ENCODE measurements at regions not wholly inside any gene's neighbourhood (a gene's known extent, or its start where the extent isn't known, plus 50 kb on each side); places are given as distances from the start of the nearest gene placed in this dataset.

DNA sequence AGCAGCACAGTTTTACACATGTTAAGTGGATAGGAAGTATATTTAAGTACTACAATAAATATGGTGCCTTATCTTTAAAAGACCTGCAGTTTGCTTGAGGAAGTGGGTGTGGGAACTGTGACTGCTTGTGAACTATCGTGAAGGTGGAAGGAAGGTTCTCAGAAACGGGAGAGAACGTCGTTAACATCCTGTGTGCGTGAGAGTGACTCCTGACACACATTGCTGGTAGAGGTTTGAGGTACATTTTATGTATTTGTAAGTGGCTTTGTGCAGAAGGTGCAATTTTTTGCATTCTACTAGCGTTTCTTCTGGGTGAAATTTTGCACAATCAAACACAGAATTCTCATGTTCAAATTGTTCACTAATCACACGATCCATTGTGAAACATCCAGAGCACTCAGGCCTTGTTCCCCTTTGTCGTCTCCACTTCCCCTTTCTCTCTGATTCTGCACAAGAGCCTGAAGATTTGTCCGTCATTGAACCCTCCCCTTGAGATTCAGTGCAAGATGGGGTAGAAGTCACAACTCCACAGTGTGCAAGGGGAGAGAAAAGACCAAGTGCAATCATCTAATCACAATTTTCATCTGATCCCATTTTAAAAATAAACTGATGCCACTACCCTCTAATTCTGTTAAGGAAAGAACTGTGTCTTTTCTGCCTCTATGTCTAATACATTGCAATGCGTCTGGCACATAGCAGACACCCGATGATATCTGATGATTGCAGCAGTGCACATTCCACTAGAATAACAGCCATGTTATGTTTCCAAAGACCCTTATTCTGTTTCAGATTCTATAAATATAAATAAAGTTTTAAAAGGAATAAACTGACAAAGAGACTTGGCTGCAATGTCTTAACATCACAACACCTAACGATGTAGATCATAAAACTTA lies 279.9 kb downstream of the NEBL start:
- no peak overlapping the region for H3K4me3 Mint-ChIP-seq (ENCODE audit: unreplicated experiment)
- H3K9me3 Mint-ChIP-seq (ENCODE audit: unreplicated experiment), result no peaks in the 10 kb centered on the region
- H3K36me3 Mint-ChIP-seq (ENCODE audit: unreplicated experiment), result no peaks in the 10 kb centered on the region
- TF ChIP-seq, protein P1, sequence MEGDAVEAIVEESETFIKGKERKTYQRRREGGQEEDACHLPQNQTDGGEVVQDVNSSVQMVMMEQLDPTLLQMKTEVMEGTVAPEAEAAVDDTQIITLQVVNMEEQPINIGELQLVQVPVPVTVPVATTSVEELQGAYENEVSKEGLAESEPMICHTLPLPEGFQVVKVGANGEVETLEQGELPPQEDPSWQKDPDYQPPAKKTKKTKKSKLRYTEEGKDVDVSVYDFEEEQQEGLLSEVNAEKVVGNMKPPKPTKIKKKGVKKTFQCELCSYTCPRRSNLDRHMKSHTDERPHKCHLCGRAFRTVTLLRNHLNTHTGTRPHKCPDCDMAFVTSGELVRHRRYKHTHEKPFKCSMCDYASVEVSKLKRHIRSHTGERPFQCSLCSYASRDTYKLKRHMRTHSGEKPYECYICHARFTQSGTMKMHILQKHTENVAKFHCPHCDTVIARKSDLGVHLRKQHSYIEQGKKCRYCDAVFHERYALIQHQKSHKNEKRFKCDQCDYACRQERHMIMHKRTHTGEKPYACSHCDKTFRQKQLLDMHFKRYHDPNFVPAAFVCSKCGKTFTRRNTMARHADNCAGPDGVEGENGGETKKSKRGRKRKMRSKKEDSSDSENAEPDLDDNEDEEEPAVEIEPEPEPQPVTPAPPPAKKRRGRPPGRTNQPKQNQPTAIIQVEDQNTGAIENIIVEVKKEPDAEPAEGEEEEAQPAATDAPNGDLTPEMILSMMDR (IDR thresholded peaks at IDR 0.05; ENCODE audit: partially characterized antibody, unreplicated experiment), result no peak
- DNase-seq, result no peak
- no peaks in the 10 kb centered on the region for H3K27me3 Mint-ChIP-seq (ENCODE audit: unreplicated experiment)
- H3K27ac Mint-ChIP-seq (ENCODE audit: unreplicated experiment), result no peak overlapping the region
- H3K4me1 Mint-ChIP-seq (ENCODE audit: low read depth, unreplicated experiment), result no peaks in the 10 kb centered on the region

GRCh38 chr10:20616056-20616671 lies 280.9 kb downstream of the NEBL start:
- Mint-ChIP-seq H3K4me3 (ENCODE audit: unreplicated experiment) (no peak overlapping the region), H3K27ac (ENCODE audit: unreplicated experiment) (no peak overlapping the region), H3K4me1 (ENCODE audit: low read depth, unreplicated experiment) (no peaks in the 10 kb centered on the region), H3K9me3 (ENCODE audit: unreplicated experiment) (no peaks in the 10 kb centered on the region), H3K36me3 (ENCODE audit: unreplicated experiment) (no peaks in the 10 kb centered on the region), H3K27me3 (ENCODE audit: unreplicated experiment) (no peaks in the 10 kb centered on the region)
- DNase-seq, result no peak
- TF ChIP-seq, protein P1 (IDR thresholded peaks at IDR 0.05; ENCODE audit: partially characterized antibody, unreplicated experiment), result no peak

DNA sequence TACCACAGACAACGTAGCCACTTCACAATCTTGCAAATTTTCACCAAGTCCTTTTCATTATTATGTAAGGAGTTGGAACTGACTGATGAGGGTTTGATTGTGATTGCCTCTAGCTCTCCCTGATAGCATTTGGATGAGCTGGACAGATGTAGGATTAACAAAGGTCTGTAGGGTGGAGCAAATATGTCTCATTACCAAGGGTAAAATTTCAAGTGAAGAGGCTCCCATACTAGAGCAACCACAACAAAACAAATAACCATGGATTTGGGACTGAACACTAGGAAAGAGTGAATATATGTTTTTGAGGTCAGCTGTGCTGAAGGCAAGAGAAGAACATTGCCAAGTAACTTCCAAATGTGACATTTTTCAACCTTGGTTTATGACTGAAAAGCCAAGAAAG lies 281.7 kb downstream of the NEBL start:
- no peaks in the 10 kb centered on the region for H3K27me3 Mint-ChIP-seq (ENCODE audit: unreplicated experiment)
- H3K4me3 Mint-ChIP-seq (ENCODE audit: unreplicated experiment), result no peak overlapping the region

GRCh38 chr10:20614911-20615310 lies 282.2 kb downstream of the NEBL start:
- no peaks in the 10 kb centered on the region for H3K36me3 Mint-ChIP-seq (ENCODE audit: unreplicated experiment)
- no peak overlapping the region for H3K4me3 Mint-ChIP-seq (ENCODE audit: unreplicated experiment)
- H3K27ac Mint-ChIP-seq (ENCODE audit: unreplicated experiment), result no peak overlapping the region
- TF ChIP-seq, protein P1 (IDR thresholded peaks at IDR 0.05; ENCODE audit: partially characterized antibody, unreplicated experiment), result no peak
- H3K9me3 Mint-ChIP-seq (ENCODE audit: unreplicated experiment), result no peaks in the 10 kb centered on the region
- DNase-seq, result no peak
- H3K27me3 Mint-ChIP-seq (ENCODE audit: unreplicated experiment), result no peaks in the 10 kb centered on the region
- H3K4me1 Mint-ChIP-seq (ENCODE audit: low read depth, unreplicated experiment), result no peaks in the 10 kb centered on the region

More for the DNA sequence above, 281.7 kb downstream of the NEBL start:
- H3K9me3 Mint-ChIP-seq (ENCODE audit: unreplicated experiment), result no peaks in the 10 kb centered on the region
- H3K27ac Mint-ChIP-seq (ENCODE audit: unreplicated experiment), result no peak overlapping the region
- DNase-seq, result no peak
- no peaks in the 10 kb centered on the region for H3K4me1 Mint-ChIP-seq (ENCODE audit: low read depth, unreplicated experiment)
- no peaks in the 10 kb centered on the region for H3K36me3 Mint-ChIP-seq (ENCODE audit: unreplicated experiment)
- TF ChIP-seq, protein P1 (IDR thresholded peaks at IDR 0.05; ENCODE audit: partially characterized antibody, unreplicated experiment), result no peak

DNA sequence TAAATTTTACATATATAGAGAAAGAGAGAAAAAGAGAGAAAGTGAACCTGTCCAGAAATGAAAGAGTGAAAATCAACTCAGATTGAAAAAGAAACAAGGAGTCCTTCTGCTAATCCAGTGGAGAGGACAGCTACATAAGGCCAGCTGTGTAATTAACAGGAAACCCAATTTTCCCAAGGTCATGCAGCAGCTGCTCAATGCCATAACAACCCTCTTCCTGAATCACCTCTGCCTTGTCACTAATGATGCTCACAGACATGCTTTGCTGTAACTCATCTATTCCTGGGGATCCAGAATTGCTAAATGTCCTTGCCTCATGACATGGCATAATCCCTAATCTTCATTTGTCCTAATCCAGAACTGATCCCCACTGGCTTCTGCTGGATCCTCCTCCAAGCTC lies 288.6 kb downstream of the NEBL start:
- H3K36me3 Mint-ChIP-seq (ENCODE audit: unreplicated experiment), result no peaks in the 10 kb centered on the region
- H3K4me1 Mint-ChIP-seq (ENCODE audit: low read depth, unreplicated experiment), result no peaks in the 10 kb centered on the region
- H3K27ac Mint-ChIP-seq (ENCODE audit: unreplicated experiment), result no peak overlapping the region
- no peak overlapping the region for H3K4me3 Mint-ChIP-seq (ENCODE audit: unreplicated experiment)
- no peaks in the 10 kb centered on the region for H3K9me3 Mint-ChIP-seq (ENCODE audit: unreplicated experiment)
- TF ChIP-seq, protein P1 (IDR thresholded peaks at IDR 0.05; ENCODE audit: partially characterized antibody, unreplicated experiment), result no peak
- H3K27me3 Mint-ChIP-seq (ENCODE audit: unreplicated experiment), result no peaks in the 10 kb centered on the region
- DNase-seq, result no peak
